ENCODE measurements at regions not wholly inside any gene's neighbourhood (a gene's known extent, or its start where the extent isn't known, plus 50 kb on each side); places are given as distances from the start of the nearest gene placed in this dataset.
A peak's percentile ranks its signal among the peaks of the same experiment; 100 is the strongest.

- TF ChIP-seq FOXA1 (IDR thresholded peaks at IDR 0.05) (no peak), ARNT (IDR thresholded peaks at IDR 0.05) (no peak), FOXM1 (IDR thresholded peaks at IDR 0.05; ENCODE audit: borderline replicate concordance) (no peak), SUZ12 (IDR thresholded peaks at IDR 0.05) (no peak), LEF1 (IDR thresholded peaks at IDR 0.05; ENCODE audit: borderline replicate concordance) (no peak), ELF4 (IDR thresholded peaks at IDR 0.05) (no peak), ZNF384 (IDR thresholded peaks at IDR 0.05) (no peak), HDGF (IDR thresholded peaks at IDR 0.05; ENCODE audit: borderline replicate concordance) (no peak), NFRKB (IDR thresholded peaks at IDR 0.05) (no peak), TARDBP (IDR thresholded peaks at IDR 0.05) (no peak), BHLHE40 (IDR thresholded peaks at IDR 0.05; ENCODE audit: borderline replicate concordance) (no peak), FOXK2 (IDR thresholded peaks at IDR 0.05) (no peak), L3MBTL2 (conservative IDR thresholded peaks at IDR 0.05) (no peak), CTBP1 (IDR thresholded peaks at IDR 0.05; ENCODE audit: borderline replicate concordance) (no peak), SP1 (IDR thresholded peaks at IDR 0.05) (no peak)
- TF ChIP-seq, protein P1, sequence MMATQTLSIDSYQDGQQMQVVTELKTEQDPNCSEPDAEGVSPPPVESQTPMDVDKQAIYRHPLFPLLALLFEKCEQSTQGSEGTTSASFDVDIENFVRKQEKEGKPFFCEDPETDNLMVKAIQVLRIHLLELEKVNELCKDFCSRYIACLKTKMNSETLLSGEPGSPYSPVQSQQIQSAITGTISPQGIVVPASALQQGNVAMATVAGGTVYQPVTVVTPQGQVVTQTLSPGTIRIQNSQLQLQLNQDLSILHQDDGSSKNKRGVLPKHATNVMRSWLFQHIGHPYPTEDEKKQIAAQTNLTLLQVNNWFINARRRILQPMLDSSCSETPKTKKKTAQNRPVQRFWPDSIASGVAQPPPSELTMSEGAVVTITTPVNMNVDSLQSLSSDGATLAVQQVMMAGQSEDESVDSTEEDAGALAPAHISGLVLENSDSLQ (IDR thresholded peaks at IDR 0.05), result no peak
- no peak for DNase-seq (ENCODE audit: extremely low spot score)
- ChIA-PET CTCF (no interaction called here), POLR2A (no interaction called here)
Measured at GRCh38 chr6:167499161-167499660, 174.3 kb downstream of the TTLL2 start.

- TF ChIP-seq HDGF (IDR thresholded peaks at IDR 0.05; ENCODE audit: borderline replicate concordance) (no peak), FOXK2 (IDR thresholded peaks at IDR 0.05) (no peak), BHLHE40 (IDR thresholded peaks at IDR 0.05; ENCODE audit: borderline replicate concordance) (no peak), NFRKB (IDR thresholded peaks at IDR 0.05) (no peak), ZNF384 (IDR thresholded peaks at IDR 0.05) (no peak), TARDBP (IDR thresholded peaks at IDR 0.05) (no peak), ELF4 (IDR thresholded peaks at IDR 0.05) (no peak), L3MBTL2 (conservative IDR thresholded peaks at IDR 0.05) (no peak), LEF1 (IDR thresholded peaks at IDR 0.05; ENCODE audit: borderline replicate concordance) (no peak), FOXA1 (IDR thresholded peaks at IDR 0.05) (no peak), FOXM1 (IDR thresholded peaks at IDR 0.05; ENCODE audit: borderline replicate concordance) (no peak), SUZ12 (IDR thresholded peaks at IDR 0.05) (no peak), ARNT (IDR thresholded peaks at IDR 0.05) (no peak), SP1 (IDR thresholded peaks at IDR 0.05) (no peak), CTBP1 (IDR thresholded peaks at IDR 0.05; ENCODE audit: borderline replicate concordance) (no peak)
- TF ChIP-seq, protein P1 (IDR thresholded peaks at IDR 0.05), result no peak
- ChIA-PET POLR2A (no interaction called here), CTCF (no interaction called here)
- DNase-seq (ENCODE audit: extremely low spot score), result no peak
Measured at GRCh38 chr6:167500961-167501360, 176.1 kb downstream of the TTLL2 start.

GRCh38 chr6:167501831-167502385 is 177.0 kb downstream of the TTLL2 start:
- ChIA-PET POLR2A (no interaction called here), CTCF (no interaction called here)
- no peak for TF ChIP-seq FOXA1 (IDR thresholded peaks at IDR 0.05)
- TF ChIP-seq, protein P1 (IDR thresholded peaks at IDR 0.05), result no peak
- TF ChIP-seq NFRKB (IDR thresholded peaks at IDR 0.05), result no peak
- no peak for TF ChIP-seq ELF4 (IDR thresholded peaks at IDR 0.05)
- TF ChIP-seq SUZ12 (IDR thresholded peaks at IDR 0.05), result no peak
- TF ChIP-seq LEF1 (IDR thresholded peaks at IDR 0.05; ENCODE audit: borderline replicate concordance), result no peak
- no peak for TF ChIP-seq ZNF384 (IDR thresholded peaks at IDR 0.05)
- no peak for TF ChIP-seq CTBP1 (IDR thresholded peaks at IDR 0.05; ENCODE audit: borderline replicate concordance)
- no peak for TF ChIP-seq BHLHE40 (IDR thresholded peaks at IDR 0.05; ENCODE audit: borderline replicate concordance)
- TF ChIP-seq L3MBTL2 (conservative IDR thresholded peaks at IDR 0.05), result no peak
- peak; percentile 41 for DNase-seq (ENCODE audit: extremely low spot score)

- ChIA-PET CTCF (no interaction called here), POLR2A (no interaction called here)
- no peak for TF ChIP-seq ARNT (IDR thresholded peaks at IDR 0.05)
- TF ChIP-seq L3MBTL2 (conservative IDR thresholded peaks at IDR 0.05), result no peak
- TF ChIP-seq TARDBP (IDR thresholded peaks at IDR 0.05), result no peak
- no peak for TF ChIP-seq SUZ12 (IDR thresholded peaks at IDR 0.05)
- TF ChIP-seq CTBP1 (IDR thresholded peaks at IDR 0.05; ENCODE audit: borderline replicate concordance), result no peak
- TF ChIP-seq ZNF384 (IDR thresholded peaks at IDR 0.05), result no peak
- TF ChIP-seq SP1 (IDR thresholded peaks at IDR 0.05), result no peak
- TF ChIP-seq, protein P1 (IDR thresholded peaks at IDR 0.05), result no peak
- TF ChIP-seq FOXA1 (IDR thresholded peaks at IDR 0.05), result no peak
- no peak for TF ChIP-seq BHLHE40 (IDR thresholded peaks at IDR 0.05; ENCODE audit: borderline replicate concordance)
- TF ChIP-seq HDGF (IDR thresholded peaks at IDR 0.05; ENCODE audit: borderline replicate concordance), result no peak
- no peak for TF ChIP-seq ELF4 (IDR thresholded peaks at IDR 0.05)
- TF ChIP-seq NFRKB (IDR thresholded peaks at IDR 0.05), result no peak
- TF ChIP-seq LEF1 (IDR thresholded peaks at IDR 0.05; ENCODE audit: borderline replicate concordance), result no peak
- TF ChIP-seq FOXM1 (IDR thresholded peaks at IDR 0.05; ENCODE audit: borderline replicate concordance), result no peak
- no peak for TF ChIP-seq FOXK2 (IDR thresholded peaks at IDR 0.05)
- no peak for DNase-seq (ENCODE audit: extremely low spot score)
Measured at GRCh38 chr6:167502471-167502870, 177.6 kb downstream of the TTLL2 start.

DNA sequence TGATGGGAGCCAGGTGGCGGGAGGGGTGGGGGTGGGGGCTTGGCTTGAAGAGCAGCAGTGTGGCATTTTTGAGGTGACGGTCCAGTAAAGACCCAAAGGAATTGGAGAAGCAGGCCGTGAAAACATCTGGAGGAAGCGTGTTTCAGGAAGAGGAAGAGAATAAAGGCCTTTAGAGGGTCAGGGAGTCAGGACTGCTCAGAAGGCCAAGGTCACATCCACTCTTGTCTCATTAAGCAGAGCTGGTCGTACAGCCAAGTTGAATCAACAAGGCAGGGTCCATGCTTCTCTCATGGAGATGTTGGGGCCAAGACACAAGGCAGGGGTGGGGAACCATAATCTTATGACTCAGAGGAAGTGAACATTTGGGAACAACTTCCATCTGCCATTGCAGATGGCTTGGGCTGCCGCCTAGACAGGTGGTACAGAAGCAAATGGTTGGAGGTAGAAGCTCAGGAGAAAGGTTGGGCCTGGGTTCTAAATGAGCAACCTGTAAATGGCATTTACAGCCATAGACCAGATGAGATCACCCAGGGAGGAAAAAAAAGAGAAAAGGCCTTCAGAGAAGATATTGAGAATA is 179.6 kb downstream of the TTLL2 start:
- POLR2A ChIA-PET, result no interaction called here

More for the DNA sequence above, 179.6 kb downstream of the TTLL2 start:
- TF ChIP-seq BHLHE40 (IDR thresholded peaks at IDR 0.05; ENCODE audit: borderline replicate concordance), result no peak
- TF ChIP-seq SUZ12 (IDR thresholded peaks at IDR 0.05), result no peak
- no peak for TF ChIP-seq ELF4 (IDR thresholded peaks at IDR 0.05)
- TF ChIP-seq ZNF384 (IDR thresholded peaks at IDR 0.05), result no peak
- TF ChIP-seq, protein P1 (IDR thresholded peaks at IDR 0.05), result no peak
- TF ChIP-seq ARNT (IDR thresholded peaks at IDR 0.05), result no peak
- TF ChIP-seq FOXM1 (IDR thresholded peaks at IDR 0.05; ENCODE audit: borderline replicate concordance), result no peak
- CTCF ChIA-PET, result interaction anchor here (1.1 kb wide), 1 partner anchor 19 kb away, joined by 3 read pairs; no protein-coding TSS in a partner anchor
- no peak for DNase-seq (ENCODE audit: extremely low spot score)

All from HEK293T (cell line).